ENCODE measurements at regions not wholly inside any gene's neighbourhood (a gene's known extent, or its start where the extent isn't known, plus 50 kb on each side); places are given as distances from the start of the nearest gene placed in this dataset.

- no peak for TF ChIP-seq REST (IDR thresholded peaks at IDR 0.05)
These were observed 109.9 kb upstream of the IL12B start (continued) for GRCh38 chr5:159440235-159440634.

DNA sequence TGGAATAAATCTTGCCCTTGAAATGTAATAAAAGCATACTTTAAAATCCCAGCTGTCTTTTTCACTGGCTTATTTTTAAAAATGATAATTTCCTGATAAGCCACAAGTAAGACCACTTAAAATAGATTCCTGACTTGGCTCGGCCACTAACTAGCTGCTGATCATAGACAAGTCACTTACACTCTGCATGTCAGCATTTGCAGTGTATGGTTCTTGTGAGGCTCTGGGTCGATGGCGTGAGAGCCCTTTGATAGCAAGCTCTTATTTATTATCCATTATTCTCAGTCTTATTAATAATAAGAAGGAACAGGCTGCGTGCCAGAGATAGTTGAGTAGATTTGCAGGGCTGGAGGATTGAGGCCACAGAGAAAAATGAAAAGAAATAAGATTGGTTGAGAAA is 110.7 kb upstream of the IL12B start:
- Histone ChIP-seq H3K9ac (ENCODE audit: low read depth in 1 of 2, low read length in 2 of 2) (no peak overlapping the region), H3K9me3 (ENCODE audit: control insufficient read depth in 4 of 4, low read length in 3 of 4) (no peaks in the 10 kb centered on the region), H3K4me3 (ENCODE audit: low read depth in 1 of 3, low read length in 3 of 3) (no peak overlapping the region), H3K36me3 (ENCODE audit: control insufficient read depth in 4 of 4, insufficient read depth in 3 of 4, low read depth in 1 of 4, low read length in 3 of 4) (no peaks in the 10 kb centered on the region), H3K27me3 (ENCODE audit: control insufficient read depth in 4 of 4, insufficient read depth in 4 of 4, low read length in 3 of 4) (no peaks in the 10 kb centered on the region), H3K27ac (ENCODE audit: low read depth in 1 of 2, low read length in 2 of 2) (no peak overlapping the region), H3K4me1 (ENCODE audit: control insufficient read depth in 4 of 4, insufficient read depth in 4 of 4, low read length in 3 of 4) (no peaks in the 10 kb centered on the region)
- DNase-seq (ENCODE audit: low spot score), result no peak
- TF ChIP-seq EGR1 (IDR thresholded peaks at IDR 0.05; ENCODE audit: low read depth in 2 of 2), result no peak
- 79% methylated on average over 4 of the region's 4 CpGs for WGBS

DNA sequence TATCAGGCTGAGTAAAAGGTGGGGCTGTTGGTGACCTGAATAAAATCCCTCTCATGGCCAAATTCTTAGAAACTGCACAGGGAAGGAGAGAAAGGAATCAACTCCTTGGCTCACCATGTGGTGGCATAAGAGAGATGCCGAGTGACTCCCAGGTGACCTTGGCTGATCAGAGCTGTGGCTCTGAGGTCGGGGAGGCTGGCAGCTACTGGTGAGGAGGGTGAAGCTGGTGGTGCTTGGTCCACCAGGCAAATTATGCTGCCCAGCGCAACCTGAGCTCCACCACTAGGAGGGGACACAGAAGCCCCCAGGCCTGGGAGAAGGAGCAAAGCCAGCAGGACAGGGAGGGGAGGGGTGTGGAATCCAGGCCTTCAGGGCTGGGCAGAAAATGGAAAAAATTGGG is 111.2 kb upstream of the IL12B start:
- WGBS, result 43% methylated on average over 3 of the region's 3 CpGs
- no peak for TF ChIP-seq YY1 (IDR thresholded peaks at IDR 0.05)
- TF ChIP-seq RAD21 (IDR thresholded peaks at IDR 0.05), result peak; percentile 17 to 34
- Histone ChIP-seq H3K4me1 (ENCODE audit: control insufficient read depth in 4 of 4, insufficient read depth in 4 of 4, low read length in 3 of 4) (no peaks in the 10 kb centered on the region), H3K9me3 (ENCODE audit: control insufficient read depth in 4 of 4, low read length in 3 of 4) (no peaks in the 10 kb centered on the region), H3K27ac (ENCODE audit: low read depth in 1 of 2, low read length in 2 of 2) (no peak overlapping the region), H3K27me3 (ENCODE audit: control insufficient read depth in 4 of 4, insufficient read depth in 4 of 4, low read length in 3 of 4) (no peaks in the 10 kb centered on the region), H3K9ac (ENCODE audit: low read depth in 1 of 2, low read length in 2 of 2) (no peak overlapping the region), H3K36me3 (ENCODE audit: control insufficient read depth in 4 of 4, insufficient read depth in 3 of 4, low read depth in 1 of 4, low read length in 3 of 4) (no peaks in the 10 kb centered on the region), H3K4me3 (ENCODE audit: low read depth in 1 of 3, low read length in 3 of 3) (no peak overlapping the region)
- no peak for DNase-seq (ENCODE audit: low spot score)

DNA sequence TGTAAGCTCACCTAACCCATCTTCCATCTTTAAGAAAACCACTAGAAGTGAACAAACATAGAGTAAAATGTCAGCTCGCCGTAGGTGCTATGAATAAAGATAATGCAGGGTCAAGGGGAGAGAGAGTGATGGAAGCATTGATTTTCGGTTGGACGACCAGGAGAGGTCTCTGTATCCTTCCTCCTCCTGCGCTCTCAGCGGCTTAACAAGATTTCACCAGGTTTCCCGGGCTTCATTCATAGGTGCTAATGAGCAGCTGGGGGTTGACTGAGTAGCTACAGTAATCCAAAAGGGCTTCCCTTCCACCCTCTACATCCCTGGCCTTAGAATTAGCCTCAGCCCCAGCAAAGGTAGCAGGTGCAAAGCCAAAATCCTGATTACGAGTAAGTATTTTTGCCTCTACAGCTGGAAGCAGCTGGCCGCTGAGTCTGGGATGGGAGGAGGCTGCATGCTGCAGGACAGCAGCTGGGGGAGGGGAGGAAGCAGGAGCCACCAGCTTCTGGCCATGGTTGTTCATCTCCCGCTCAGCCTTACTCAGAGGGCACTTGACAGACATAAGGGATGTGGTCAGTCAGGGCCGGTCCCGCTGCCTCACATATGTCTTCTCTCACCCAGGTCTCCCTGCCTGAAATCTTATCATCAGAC is 112.0 kb upstream of the IL12B start:
- H3K4me3 ChIP-seq (ENCODE audit: low read depth in 1 of 3, low read length in 3 of 3), result no peak overlapping the region
- no peaks in the 10 kb centered on the region for H3K27me3 ChIP-seq (ENCODE audit: control insufficient read depth in 4 of 4, insufficient read depth in 4 of 4, low read length in 3 of 4)
- H3K9me3 ChIP-seq (ENCODE audit: control insufficient read depth in 4 of 4, low read length in 3 of 4), result no peaks in the 10 kb centered on the region
- H3K27ac ChIP-seq (ENCODE audit: low read depth in 1 of 2, low read length in 2 of 2), result no peak overlapping the region
- 35% methylated on average over 12 of the region's 12 CpGs for WGBS
- TF ChIP-seq SP1 (IDR thresholded peaks at IDR 0.05) (no peak), TAF1 (conservative IDR thresholded peaks at IDR 0.05) (no peak), RAD21 (IDR thresholded peaks at IDR 0.05) (no peak), HNF4A (conservative IDR thresholded peaks at IDR 0.05) (no peak), EGR1 (IDR thresholded peaks at IDR 0.05; ENCODE audit: low read depth in 2 of 2) (no peak), RXRA (IDR thresholded peaks at IDR 0.05) (no peak), FOXA1 (IDR thresholded peaks at IDR 0.05) (no peak), MAX (IDR thresholded peaks at IDR 0.05) (no peak), YY1 (IDR thresholded peaks at IDR 0.05) (no peak), CTCF (IDR thresholded peaks at IDR 0.05; ENCODE audit: low read depth, low read length, missing input control) (no peak), NR2F2 (IDR thresholded peaks at IDR 0.05) (no peak), JUND (IDR thresholded peaks at IDR 0.05) (no peak), REST (IDR thresholded peaks at IDR 0.05) (no peak), ATF3 (IDR thresholded peaks at IDR 0.05) (no peak), HNF4G (IDR thresholded peaks at IDR 0.05) (no peak)
- H3K9ac ChIP-seq (ENCODE audit: low read depth in 1 of 2, low read length in 2 of 2), result no peak overlapping the region
- H3K36me3 ChIP-seq (ENCODE audit: control insufficient read depth in 4 of 4, insufficient read depth in 3 of 4, low read depth in 1 of 4, low read length in 3 of 4), result no peaks in the 10 kb centered on the region
- DNase-seq (ENCODE audit: low spot score), result no peak
- H3K4me1 ChIP-seq (ENCODE audit: control insufficient read depth in 4 of 4, insufficient read depth in 4 of 4, low read length in 3 of 4), result no peaks in the 10 kb centered on the region
